ENCODE measurements at regions not wholly inside any gene's neighbourhood (a gene's known extent, or its start where the extent isn't known, plus 50 kb on each side); places are given as distances from the start of the nearest gene placed in this dataset.

GRCh38 chr9:32251539-32251938 is 132.9 kb upstream of the ACO1 start:
- H3K79me2 ChIP-seq (ENCODE audit: insufficient read depth, low read length): no peaks in the 10 kb centered on the region
- H3K27ac ChIP-seq (ENCODE audit: low read depth, low read length, poor library complexity, severe bottlenecking): no peak overlapping the region
- H2AFZ ChIP-seq (ENCODE audit: low read length): no peak overlapping the region
- H3K9ac ChIP-seq (ENCODE audit: low read length): no peak overlapping the region
- H3K36me3 ChIP-seq (ENCODE audit: insufficient read depth, low read length): no peaks in the 10 kb centered on the region
- H3K9me2 ChIP-seq (ENCODE audit: low read depth, low read length): no peaks in the 10 kb centered on the region
- H3K4me1 ChIP-seq (ENCODE audit: insufficient read depth, low read length, severe bottlenecking): no peaks in the 10 kb centered on the region
- H3K9me3 ChIP-seq (ENCODE audit: low read length): no peaks in the 10 kb centered on the region
- H3K27me3 ChIP-seq (ENCODE audit: insufficient read depth, low read length): no peaks in the 10 kb centered on the region
- H4K20me1 ChIP-seq (ENCODE audit: insufficient read depth, low read length): no peaks in the 10 kb centered on the region
- H3K4me2 ChIP-seq (ENCODE audit: low read length): no peak overlapping the region
- no peaks in the 10 kb centered on the region for H3F3A ChIP-seq (ENCODE audit: insufficient read depth, low read length)
- TF ChIP-seq, protein P1, sequence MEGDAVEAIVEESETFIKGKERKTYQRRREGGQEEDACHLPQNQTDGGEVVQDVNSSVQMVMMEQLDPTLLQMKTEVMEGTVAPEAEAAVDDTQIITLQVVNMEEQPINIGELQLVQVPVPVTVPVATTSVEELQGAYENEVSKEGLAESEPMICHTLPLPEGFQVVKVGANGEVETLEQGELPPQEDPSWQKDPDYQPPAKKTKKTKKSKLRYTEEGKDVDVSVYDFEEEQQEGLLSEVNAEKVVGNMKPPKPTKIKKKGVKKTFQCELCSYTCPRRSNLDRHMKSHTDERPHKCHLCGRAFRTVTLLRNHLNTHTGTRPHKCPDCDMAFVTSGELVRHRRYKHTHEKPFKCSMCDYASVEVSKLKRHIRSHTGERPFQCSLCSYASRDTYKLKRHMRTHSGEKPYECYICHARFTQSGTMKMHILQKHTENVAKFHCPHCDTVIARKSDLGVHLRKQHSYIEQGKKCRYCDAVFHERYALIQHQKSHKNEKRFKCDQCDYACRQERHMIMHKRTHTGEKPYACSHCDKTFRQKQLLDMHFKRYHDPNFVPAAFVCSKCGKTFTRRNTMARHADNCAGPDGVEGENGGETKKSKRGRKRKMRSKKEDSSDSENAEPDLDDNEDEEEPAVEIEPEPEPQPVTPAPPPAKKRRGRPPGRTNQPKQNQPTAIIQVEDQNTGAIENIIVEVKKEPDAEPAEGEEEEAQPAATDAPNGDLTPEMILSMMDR (IDR thresholded peaks at IDR 0.05; ENCODE audit: low read length): peak; percentile 74
- no peak for TF ChIP-seq EZH2 (IDR thresholded peaks at IDR 0.05; ENCODE audit: borderline replicate concordance, low read length)
- H3K4me3 ChIP-seq (ENCODE audit: low read depth, low read length, poor library complexity, severe bottlenecking): no peak overlapping the region

DNA sequence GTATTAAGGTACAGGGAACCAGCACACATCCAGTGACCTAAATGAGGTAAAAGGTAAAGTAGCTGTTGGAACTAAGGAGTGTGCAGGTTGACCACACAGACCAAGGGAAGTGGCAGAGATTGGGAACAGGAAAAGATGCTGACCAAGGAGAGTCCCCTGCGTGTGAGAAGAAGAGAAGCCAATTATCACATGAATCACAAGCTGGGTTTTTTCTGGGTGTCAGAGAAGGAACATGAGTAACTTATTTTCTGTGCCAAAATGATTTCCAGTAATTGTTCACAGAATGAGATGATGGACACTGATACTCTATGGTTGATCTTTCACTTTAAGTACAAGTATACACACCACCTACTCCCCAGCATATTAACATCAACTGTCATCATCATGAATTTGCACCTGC is 130.7 kb upstream of the ACO1 start:
- no peak overlapping the region for H3K4me2 ChIP-seq (ENCODE audit: low read length)
- no peaks in the 10 kb centered on the region for H3K9me2 ChIP-seq (ENCODE audit: low read depth, low read length)
- no peaks in the 10 kb centered on the region for H3F3A ChIP-seq (ENCODE audit: insufficient read depth, low read length)
- H3K27me3 ChIP-seq (ENCODE audit: insufficient read depth, low read length): no peaks in the 10 kb centered on the region
- H3K9ac ChIP-seq (ENCODE audit: low read length): no peak overlapping the region
- H3K4me1 ChIP-seq (ENCODE audit: insufficient read depth, low read length, severe bottlenecking): no peaks in the 10 kb centered on the region
- H3K79me2 ChIP-seq (ENCODE audit: insufficient read depth, low read length): no peaks in the 10 kb centered on the region
- no peak overlapping the region for H2AFZ ChIP-seq (ENCODE audit: low read length)
- no peaks in the 10 kb centered on the region for H3K36me3 ChIP-seq (ENCODE audit: insufficient read depth, low read length)
- no peaks in the 10 kb centered on the region for H3K9me3 ChIP-seq (ENCODE audit: low read length)
- H3K27ac ChIP-seq (ENCODE audit: low read depth, low read length, poor library complexity, severe bottlenecking): no peak overlapping the region
- TF ChIP-seq EZH2 (IDR thresholded peaks at IDR 0.05; ENCODE audit: borderline replicate concordance, low read length): no peak
- TF ChIP-seq, protein P1 (IDR thresholded peaks at IDR 0.05; ENCODE audit: low read length): no peak
- H3K4me3 ChIP-seq (ENCODE audit: low read depth, low read length, poor library complexity, severe bottlenecking): no peak overlapping the region
- H4K20me1 ChIP-seq (ENCODE audit: insufficient read depth, low read length): no peaks in the 10 kb centered on the region

GRCh38 chr9:32255026-32255425 is 129.4 kb upstream of the ACO1 start:
- no peak overlapping the region for H3K4me3 ChIP-seq (ENCODE audit: low read depth, low read length, poor library complexity, severe bottlenecking)
- H2AFZ ChIP-seq (ENCODE audit: low read length): no peak overlapping the region
- H3K4me2 ChIP-seq (ENCODE audit: low read length): no peak overlapping the region
- no peaks in the 10 kb centered on the region for H4K20me1 ChIP-seq (ENCODE audit: insufficient read depth, low read length)
- H3K27me3 ChIP-seq (ENCODE audit: insufficient read depth, low read length): no peaks in the 10 kb centered on the region
- no peaks in the 10 kb centered on the region for H3K79me2 ChIP-seq (ENCODE audit: insufficient read depth, low read length)
- H3K4me1 ChIP-seq (ENCODE audit: insufficient read depth, low read length, severe bottlenecking): no peaks in the 10 kb centered on the region
- TF ChIP-seq, protein P1 (IDR thresholded peaks at IDR 0.05; ENCODE audit: low read length): no peak
- no peaks in the 10 kb centered on the region for H3F3A ChIP-seq (ENCODE audit: insufficient read depth, low read length)
- H3K9me2 ChIP-seq (ENCODE audit: low read depth, low read length): no peaks in the 10 kb centered on the region
- H3K9ac ChIP-seq (ENCODE audit: low read length): no peak overlapping the region
- H3K27ac ChIP-seq (ENCODE audit: low read depth, low read length, poor library complexity, severe bottlenecking): no peak overlapping the region
- no peaks in the 10 kb centered on the region for H3K36me3 ChIP-seq (ENCODE audit: insufficient read depth, low read length)
- no peaks in the 10 kb centered on the region for H3K9me3 ChIP-seq (ENCODE audit: low read length)
